Transverse colon (tissue), 4 donors: ENCODE measurements at regions not wholly inside any gene's neighbourhood (a gene's known extent, or its start where the extent isn't known, plus 50 kb on each side); places are given as distances from the start of the nearest gene placed in this dataset.

Experiments
- DNase-seq: peaks from one replicate; pipeline ENCODE4 v3.0.0-alpha.2; 2019
- H3K27ac ChIP-seq, 4 donors: fragments of 200-600 bp; sonication (generic); 2 replicates each; pipeline ENCODE4 v1.5.1; 2016 to 2018; ENCODE audit warnings: inconsistent platforms in 4 of 4
- H3K27me3 ChIP-seq: fragments of 200-600 bp; sonication (generic); 2 replicates; pipeline ENCODE4 v1.5.1; 2017; ENCODE audit warnings: inconsistent platforms
- H3K36me3 ChIP-seq, 4 donors: fragments of 200-600 bp; sonication (generic); 2 replicates each; pipeline ENCODE4 v1.5.1; 2017 to 2019; ENCODE audit warnings: inconsistent platforms in 4 of 4
- H3K4me1 ChIP-seq, 4 donors: fragments of 200-600 bp; sonication (generic); 2 replicates each; pipeline ENCODE4 v1.5.1; 2017 to 2020; ENCODE audit warnings: inconsistent platforms in 4 of 4
- H3K4me3 ChIP-seq, 4 donors: fragments of 200-600 bp; sonication (generic); 1 replicate in 1 of 4; 2 replicates in 3 of 4; pipeline versions ENCODE4 v1.5.1 to v1.6.1; 2017 to 2019; ENCODE audit warnings: inconsistent platforms in 4 of 4
- H3K9me3 ChIP-seq, 2 donors: fragments of 200-600 bp; sonication (generic); 2 replicates each; pipeline ENCODE4 v1.5.1; 2017 to 2019; ENCODE audit warnings: inconsistent platforms in 2 of 2
- EP300 ChIP-seq: sonication (generic); formaldehyde crosslinking; IDR thresholded peaks from one replicate; pipeline ENCODE4 v1.6.1; 2017; ENCODE audit warnings: antibody characterized with exemption, low read depth
- POLR2A ChIP-seq: fragments of 450-650 bp; IDR thresholded peaks from one replicate; pipeline ENCODE4 v1.6.1; 2016; ENCODE audit warnings: antibody characterized with exemption, mild to moderate bottlenecking, moderate library complexity
- POLR2AphosphoS5 ChIP-seq, 3 donors: sonication (generic); formaldehyde crosslinking; IDR thresholded peaks; one replicate each; pipeline ENCODE4 v1.6.1; 2016; ENCODE audit warnings: antibody characterized with exemption in 3 of 3
- WGBS, 2 donors: methylation state at CpG; one replicate each; pipeline ENCODE4 v1.1.5; 2018; ENCODE audit warnings: low coverage in 1 of 2; 5-methylcytosine and 5-hydroxymethylcytosine counted together
- in situ Hi-C, 4 donors: fragments of 200-750 bp; cut with MboI; loops; one replicate each; pipeline versions ENCODE4 v1.15.0 to v1.15.1; 2017; ENCODE audit warnings: low sequenced_read_pairs in 3 of 4, low pct_ligation_motif_present in 1 of 4, low pct_unique_long_range_greater_than_20kb in 1 of 4
- intact Hi-C: fragments of 100-400 bp; cut with DNase I; formaldehyde crosslinking; loops from one replicate; pipeline ENCODE4 v1.15.1; 2023; ENCODE audit warnings: low total_unique reads
- TF ChIP-seq, protein P1 (sequence below), 5 experiments: fragments of 200-600 bp in 3 of 5; fragments of 450-650 bp in 2 of 5; sonication (generic) in 3 of 5; IDR thresholded peaks; 1 replicate in 2 of 5; 2 replicates in 3 of 5; pipeline ENCODE4 v1.5.1; 2016 to 2017; ENCODE audit warnings: antibody characterized with exemption in 5 of 5, inconsistent platforms in 3 of 5, mild to moderate bottlenecking in 2 of 5, moderate library complexity in 1 of 5

GRCh38 chr1:172934417-172934762, 116.4 kb downstream of the TNFSF18 start:
- Histone ChIP-seq H3K27ac (peak overlapping the region; percentile 13 to 72 (median 65)), H3K4me1 (peaks cover 0 to 5% (median 0%) of the 10 kb centered on the region in 4 donors), H3K4me3 (no peak overlapping the region), H3K9me3 (no peaks in the 10 kb centered on the region), H3K36me3 (no peaks in the 10 kb centered on the region), H3K27me3 (no peaks in the 10 kb centered on the region)
- in situ Hi-C loops (no loop called here), intact Hi-C loops (no loop called here)
- 73 to 76% methylated on average over 4 of the region's 4 CpGs for WGBS, 2 donors
- DNase-seq = no peak
- no peak for TF ChIP-seq POLR2A

DNA sequence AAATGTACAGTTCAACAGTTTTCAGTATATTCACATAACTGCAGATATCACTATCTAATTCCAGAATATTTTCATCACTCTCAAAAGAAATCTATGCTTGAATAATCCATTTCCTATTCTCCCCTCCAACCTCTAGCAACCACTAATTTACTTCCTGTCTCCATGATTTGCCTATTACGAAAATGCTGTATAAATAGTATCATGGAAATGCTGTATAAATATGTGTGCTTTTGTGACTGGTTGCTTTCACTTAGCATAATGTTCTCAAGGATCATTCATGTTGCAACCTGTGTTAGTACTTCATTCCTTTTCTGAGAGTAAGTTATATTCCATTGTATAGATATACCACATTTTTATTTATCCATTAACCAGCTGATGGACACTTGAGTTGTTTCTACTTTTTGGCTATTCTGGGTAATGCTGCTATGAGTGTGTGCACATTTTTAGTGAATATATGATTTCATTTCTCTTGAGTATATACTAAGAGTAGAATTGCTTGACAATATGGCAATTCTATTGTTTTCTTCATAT, 115.6 kb downstream of the TNFSF18 start:
- Histone ChIP-seq H3K4me3 (no peak overlapping the region), H3K36me3 (no peaks in the 10 kb centered on the region), H3K4me1 (peaks cover 0 to 5% (median 0%) of the 10 kb centered on the region in 4 donors), H3K9me3 (no peaks in the 10 kb centered on the region), H3K27me3 (no peaks in the 10 kb centered on the region), H3K27ac (peak overlapping the region in 2 of 4 donors; percentile 64 to 66)
- in situ Hi-C loops (no loop called here), intact Hi-C loops (no loop called here)
- TF ChIP-seq, protein P1, sequence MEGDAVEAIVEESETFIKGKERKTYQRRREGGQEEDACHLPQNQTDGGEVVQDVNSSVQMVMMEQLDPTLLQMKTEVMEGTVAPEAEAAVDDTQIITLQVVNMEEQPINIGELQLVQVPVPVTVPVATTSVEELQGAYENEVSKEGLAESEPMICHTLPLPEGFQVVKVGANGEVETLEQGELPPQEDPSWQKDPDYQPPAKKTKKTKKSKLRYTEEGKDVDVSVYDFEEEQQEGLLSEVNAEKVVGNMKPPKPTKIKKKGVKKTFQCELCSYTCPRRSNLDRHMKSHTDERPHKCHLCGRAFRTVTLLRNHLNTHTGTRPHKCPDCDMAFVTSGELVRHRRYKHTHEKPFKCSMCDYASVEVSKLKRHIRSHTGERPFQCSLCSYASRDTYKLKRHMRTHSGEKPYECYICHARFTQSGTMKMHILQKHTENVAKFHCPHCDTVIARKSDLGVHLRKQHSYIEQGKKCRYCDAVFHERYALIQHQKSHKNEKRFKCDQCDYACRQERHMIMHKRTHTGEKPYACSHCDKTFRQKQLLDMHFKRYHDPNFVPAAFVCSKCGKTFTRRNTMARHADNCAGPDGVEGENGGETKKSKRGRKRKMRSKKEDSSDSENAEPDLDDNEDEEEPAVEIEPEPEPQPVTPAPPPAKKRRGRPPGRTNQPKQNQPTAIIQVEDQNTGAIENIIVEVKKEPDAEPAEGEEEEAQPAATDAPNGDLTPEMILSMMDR (IDR thresholded peaks at IDR 0.05) = no peak
- TF ChIP-seq POLR2A (no peak), EP300 (no peak), POLR2AphosphoS5 (IDR thresholded peaks at IDR 0.05) (no peak)
- DNase-seq = no peak
- WGBS, 2 donors = 70 to 84% methylated on average over 1 of the region's 1 CpG

DNA sequence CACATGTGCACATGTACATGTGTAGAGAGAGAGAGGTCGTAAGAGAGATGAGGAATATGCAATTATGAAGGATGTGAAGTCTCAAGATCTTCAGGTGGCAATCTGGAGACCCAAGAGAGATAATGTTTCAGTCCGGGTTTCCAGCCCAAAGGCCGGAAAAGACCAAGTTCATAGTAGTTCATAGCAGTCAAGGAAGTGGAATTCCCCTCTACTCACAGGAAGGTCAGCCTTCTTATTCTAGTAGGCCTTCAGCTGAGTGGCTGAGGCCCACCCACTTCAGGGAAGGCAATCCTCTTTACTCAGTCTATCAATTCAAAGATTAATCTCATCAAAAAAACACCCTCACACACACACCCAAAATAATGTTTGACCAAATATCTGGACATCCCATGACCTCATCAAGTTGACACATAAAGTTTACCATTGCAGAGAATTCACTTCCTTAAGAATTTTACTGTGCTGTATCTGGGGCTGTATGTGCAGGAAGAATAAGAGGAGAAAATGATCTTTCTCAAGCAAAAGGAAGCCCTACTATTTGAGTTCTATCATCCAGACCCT, 114.6 kb downstream of the TNFSF18 start:
- H3K27me3 ChIP-seq = no peaks in the 10 kb centered on the region
- no peaks in the 10 kb centered on the region for H3K9me3 ChIP-seq
- intact Hi-C loops = no loop called here
- 96 to 97% methylated on average over 3 of the region's 3 CpGs for WGBS, 2 donors
- in situ Hi-C loops = no loop called here
- H3K36me3 ChIP-seq = no peaks in the 10 kb centered on the region
- TF ChIP-seq POLR2AphosphoS5 (IDR thresholded peaks at IDR 0.05) = no peak
- no peak overlapping the region for H3K27ac ChIP-seq
- DNase-seq = no peak
- peaks cover 0 to 10% (median 0%) of the 10 kb centered on the region in 4 donors for H3K4me1 ChIP-seq
- no peak overlapping the region for H3K4me3 ChIP-seq

DNA sequence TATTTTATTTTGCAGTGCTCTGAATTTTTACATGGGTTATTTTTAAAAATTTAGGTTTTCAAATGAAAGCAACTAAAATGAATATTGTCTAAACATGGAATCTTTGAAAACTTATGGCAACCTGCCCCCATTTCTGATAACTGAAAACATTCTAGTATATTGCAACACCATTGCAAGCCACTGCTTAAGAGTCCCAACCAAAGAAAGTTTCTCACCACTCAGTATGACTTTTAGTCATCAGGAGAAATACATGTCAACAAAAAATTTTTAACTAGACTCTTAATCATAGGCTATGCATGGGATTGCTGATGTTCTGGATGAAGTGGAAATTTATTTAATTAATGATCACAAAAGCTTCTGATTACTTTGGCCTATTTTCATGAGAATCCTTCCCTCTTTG, 112.1 kb downstream of the TNFSF18 start:
- no peaks in the 10 kb centered on the region for H3K27me3 ChIP-seq
- no peak overlapping the region for H3K4me3 ChIP-seq
- no peaks in the 10 kb centered on the region for H3K9me3 ChIP-seq
- in situ Hi-C loops = no loop called here
- no peak overlapping the region for H3K27ac ChIP-seq
- H3K36me3 ChIP-seq = no peaks in the 10 kb centered on the region
- DNase-seq = no peak
- H3K4me1 ChIP-seq = peaks cover 0 to 10% (median 0%) of the 10 kb centered on the region in 4 donors
- intact Hi-C loops = no loop called here
- TF ChIP-seq EP300 (no peak), POLR2A (no peak), POLR2AphosphoS5 (IDR thresholded peaks at IDR 0.05) (no peak)
- TF ChIP-seq, protein P1 (IDR thresholded peaks at IDR 0.05) = no peak

DNA sequence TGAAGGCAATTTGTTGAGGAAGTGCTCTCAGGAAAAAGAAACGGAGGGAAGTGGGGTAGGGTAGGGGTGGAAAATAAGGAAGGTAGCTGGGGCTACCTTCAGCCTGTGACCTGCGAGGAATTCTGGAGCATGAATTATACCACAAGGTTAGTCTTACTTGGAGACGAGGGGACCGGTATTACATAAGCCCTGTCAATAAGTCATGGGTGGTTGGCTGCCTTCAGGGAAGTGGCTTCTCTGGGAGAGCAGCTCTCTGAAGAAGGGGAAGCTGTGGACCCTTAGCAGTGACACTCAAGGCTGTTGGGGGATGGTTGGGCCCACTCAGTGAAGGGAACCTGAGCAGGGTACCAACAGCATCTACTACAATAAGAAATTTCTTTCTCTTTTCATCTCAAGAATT, 111.3 kb downstream of the TNFSF18 start:
- intact Hi-C loops = no loop called here
- Histone ChIP-seq H3K4me1 (peaks cover 0 to 6% (median 0%) of the 10 kb centered on the region in 4 donors), H3K4me3 (no peak overlapping the region), H3K36me3 (no peaks in the 10 kb centered on the region), H3K27me3 (no peaks in the 10 kb centered on the region), H3K9me3 (no peaks in the 10 kb centered on the region), H3K27ac (no peak overlapping the region)
- 78 to 82% methylated on average over 1 to 4 of the region's 4 CpGs for WGBS, 2 donors
- in situ Hi-C loops = no loop called here
- TF ChIP-seq, protein P1 (IDR thresholded peaks at IDR 0.05) = no peak
- no peak for TF ChIP-seq EP300
- TF ChIP-seq POLR2AphosphoS5 (IDR thresholded peaks at IDR 0.05) = no peak
- TF ChIP-seq POLR2A = no peak
- DNase-seq = no peak
